ENCODE measurements at regions not wholly inside any gene's neighbourhood (a gene's known extent, or its start where the extent isn't known, plus 50 kb on each side); places are given as distances from the start of the nearest gene placed in this dataset.
A peak's percentile ranks its signal among the peaks of the same experiment; 100 is the strongest.

- no peak overlapping the region for H3K27ac Mint-ChIP-seq
- DNase-seq (ENCODE audit: low spot score) (peak; percentile 20), ATAC-seq (no peak)
- H3K4me1 Mint-ChIP-seq (ENCODE audit: low read depth in 2 of 2), result no peaks in the 10 kb centered on the region
- H3K36me3 Mint-ChIP-seq, result no peaks in the 10 kb centered on the region
- peaks cover 13 to 17% of the 10 kb centered on the region in 2 donors for H3K27me3 Mint-ChIP-seq
- no peaks in the 10 kb centered on the region for H3K9me3 Mint-ChIP-seq
- H3K4me3 Mint-ChIP-seq, result no peak overlapping the region
Measured at GRCh38 chr2:71846669-71847291, 300.9 kb downstream of the CYP26B1 start.

DNA sequence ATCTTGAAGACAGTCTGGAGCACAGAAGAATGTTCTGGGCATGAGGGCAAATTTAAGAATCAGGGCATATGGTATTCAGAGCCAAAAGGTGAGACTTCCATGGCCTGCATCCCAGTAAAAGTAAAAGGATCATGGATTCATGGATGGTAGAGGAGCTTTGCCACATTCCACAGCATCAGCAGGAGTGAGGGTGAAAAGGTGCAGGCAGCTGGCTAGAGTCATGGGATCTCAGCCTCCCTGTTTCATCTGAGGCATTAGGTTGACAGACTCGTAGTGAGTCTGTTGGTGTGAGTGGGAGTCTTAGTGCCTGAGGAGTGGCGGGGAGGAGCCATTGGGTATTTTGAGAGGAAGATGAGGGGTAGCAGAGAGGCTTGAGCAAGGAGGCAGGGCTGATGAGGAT lies 301.6 kb downstream of the CYP26B1 start:
- H3K27ac Mint-ChIP-seq, result no peak overlapping the region
- H3K4me1 Mint-ChIP-seq (ENCODE audit: low read depth in 2 of 2), result no peaks in the 10 kb centered on the region

DNA sequence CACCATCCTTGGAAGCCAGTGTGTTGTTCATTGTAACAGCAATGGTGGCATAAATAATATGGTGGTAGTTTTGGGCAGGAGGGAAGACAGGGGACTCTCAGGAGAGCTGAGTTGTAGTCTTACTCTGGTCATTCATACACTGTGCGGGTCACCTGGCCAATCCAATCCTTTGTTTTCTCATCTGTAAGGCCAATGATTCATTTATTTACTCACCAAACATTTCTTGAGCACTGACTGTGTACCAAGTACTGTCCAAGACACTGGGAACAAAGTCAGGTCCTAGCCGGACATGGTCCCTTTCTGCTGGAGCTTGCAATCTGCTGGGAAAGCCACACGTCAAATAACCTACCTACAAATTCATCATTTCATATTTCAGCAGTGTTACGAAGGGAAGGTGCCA lies 302.7 kb downstream of the CYP26B1 start:
- Mint-ChIP-seq H3K27me3 (peaks cover 13 to 24% of the 10 kb centered on the region in 2 donors), H3K36me3 (no peaks in the 10 kb centered on the region), H3K4me1 (ENCODE audit: low read depth in 2 of 2) (no peaks in the 10 kb centered on the region), H3K4me3 (no peak overlapping the region), H3K9me3 (no peaks in the 10 kb centered on the region), H3K27ac (no peak overlapping the region)
- peak; percentile 2 for DNase-seq (ENCODE audit: low spot score)
- ATAC-seq, result no peak

More for the DNA sequence above, 301.6 kb downstream of the CYP26B1 start:
- DNase-seq (ENCODE audit: low spot score), result no peak
- Mint-ChIP-seq H3K27me3 (peaks cover 17 to 19% of the 10 kb centered on the region in 2 donors), H3K9me3 (no peaks in the 10 kb centered on the region), H3K36me3 (no peaks in the 10 kb centered on the region), H3K4me3 (no peak overlapping the region)
- no peak for ATAC-seq

GRCh38 chr2:71843391-71843850 lies 304.2 kb downstream of the CYP26B1 start:
- H3K27me3 Mint-ChIP-seq, result peaks cover 10 to 25% of the 10 kb centered on the region in 2 donors
- no peak overlapping the region for H3K27ac Mint-ChIP-seq
- DNase-seq (ENCODE audit: low spot score) (peak; percentile 45), ATAC-seq (no peak)
- H3K4me1 Mint-ChIP-seq (ENCODE audit: low read depth in 2 of 2), result no peaks in the 10 kb centered on the region
- no peak overlapping the region for H3K4me3 Mint-ChIP-seq
- H3K36me3 Mint-ChIP-seq, result no peaks in the 10 kb centered on the region
- no peaks in the 10 kb centered on the region for H3K9me3 Mint-ChIP-seq

DNA sequence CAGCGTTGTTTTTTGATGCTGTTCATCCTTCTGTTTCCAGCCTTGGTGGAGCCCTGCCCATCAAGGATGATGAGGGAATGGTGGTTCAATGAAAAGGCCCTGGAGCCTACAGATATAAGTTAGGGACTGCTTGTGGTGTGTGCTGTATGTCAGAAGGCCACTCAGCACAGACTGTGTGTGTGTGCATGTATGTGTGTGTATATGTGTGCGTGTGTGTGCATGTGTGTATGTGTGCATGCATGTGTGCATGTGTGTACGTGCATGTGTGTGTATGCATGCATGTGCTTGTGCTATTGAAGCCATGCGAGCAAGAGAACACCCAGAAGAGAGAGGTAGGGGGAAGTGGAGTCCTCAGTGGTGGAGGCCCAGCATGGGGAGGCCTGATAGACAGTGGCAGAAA lies 304.9 kb downstream of the CYP26B1 start:
- peaks cover 10 to 25% of the 10 kb centered on the region in 2 donors for H3K27me3 Mint-ChIP-seq

DNA sequence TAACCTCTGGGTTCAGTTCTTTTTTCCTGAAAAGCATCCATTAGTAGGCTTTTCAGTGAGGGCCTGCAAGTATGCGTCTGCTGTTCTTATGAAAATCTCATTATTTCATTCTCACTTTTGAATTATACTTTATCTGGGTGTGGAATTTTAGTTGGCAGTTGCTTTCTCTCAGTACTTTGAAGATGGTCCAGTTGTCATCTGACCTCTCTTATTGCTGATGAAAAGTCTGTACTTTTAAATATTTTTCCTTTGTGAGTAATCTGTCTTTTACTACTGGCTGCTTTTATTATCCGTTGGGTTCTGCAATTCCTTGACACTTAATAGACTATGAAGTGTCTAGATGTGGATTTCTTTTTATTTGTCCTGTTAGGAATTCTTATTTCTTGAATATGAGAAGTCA lies 307.8 kb downstream of the CYP26B1 start:
- Mint-ChIP-seq H3K27me3 (peaks cover 10 to 18% of the 10 kb centered on the region in 2 donors), H3K27ac (no peak overlapping the region), H3K4me3 (no peak overlapping the region), H3K4me1 (ENCODE audit: low read depth in 2 of 2) (no peaks in the 10 kb centered on the region), H3K36me3 (no peaks in the 10 kb centered on the region), H3K9me3 (no peaks in the 10 kb centered on the region)
- ATAC-seq (no peak), DNase-seq (ENCODE audit: low spot score) (no peak)

More for the DNA sequence above, 304.9 kb downstream of the CYP26B1 start:
- H3K9me3 Mint-ChIP-seq, result no peaks in the 10 kb centered on the region
- H3K27ac Mint-ChIP-seq, result no peak overlapping the region
- no peaks in the 10 kb centered on the region for H3K36me3 Mint-ChIP-seq
- no peaks in the 10 kb centered on the region for H3K4me1 Mint-ChIP-seq (ENCODE audit: low read depth in 2 of 2)
- ATAC-seq (no peak), DNase-seq (ENCODE audit: low spot score) (no peak)
- H3K4me3 Mint-ChIP-seq, result no peak overlapping the region

DNA sequence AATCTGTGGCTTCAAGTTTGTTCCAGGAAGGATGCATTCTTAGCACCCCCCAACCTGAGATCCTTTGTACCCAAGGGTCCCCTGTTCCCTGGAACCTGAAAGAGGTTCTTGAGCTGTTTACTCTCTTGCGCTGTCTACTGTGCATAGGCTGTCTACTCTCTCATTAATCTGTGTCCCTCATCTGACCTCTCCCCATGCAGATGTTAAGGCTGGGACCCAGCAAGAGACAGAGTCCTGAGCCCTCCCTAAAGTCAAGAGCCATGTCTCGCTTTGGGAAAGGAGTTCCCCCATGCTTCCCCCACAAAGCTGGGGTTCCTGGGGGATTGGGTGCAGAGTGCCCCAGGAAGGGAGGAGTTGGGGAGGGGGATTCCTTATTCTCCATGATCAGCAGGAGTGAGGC lies 312.9 kb downstream of the CYP26B1 start:
- no peaks in the 10 kb centered on the region for H3K4me1 Mint-ChIP-seq (ENCODE audit: low read depth in 2 of 2)
- DNase-seq (ENCODE audit: low spot score), result no peak
- H3K4me3 Mint-ChIP-seq, result no peak overlapping the region
- no peak overlapping the region for H3K27ac Mint-ChIP-seq
- no peaks in the 10 kb centered on the region for H3K36me3 Mint-ChIP-seq
- no peaks in the 10 kb centered on the region for H3K9me3 Mint-ChIP-seq
- peaks cover 3 to 7% of the 10 kb centered on the region in 2 donors for H3K27me3 Mint-ChIP-seq
- no peak for ATAC-seq

DNA sequence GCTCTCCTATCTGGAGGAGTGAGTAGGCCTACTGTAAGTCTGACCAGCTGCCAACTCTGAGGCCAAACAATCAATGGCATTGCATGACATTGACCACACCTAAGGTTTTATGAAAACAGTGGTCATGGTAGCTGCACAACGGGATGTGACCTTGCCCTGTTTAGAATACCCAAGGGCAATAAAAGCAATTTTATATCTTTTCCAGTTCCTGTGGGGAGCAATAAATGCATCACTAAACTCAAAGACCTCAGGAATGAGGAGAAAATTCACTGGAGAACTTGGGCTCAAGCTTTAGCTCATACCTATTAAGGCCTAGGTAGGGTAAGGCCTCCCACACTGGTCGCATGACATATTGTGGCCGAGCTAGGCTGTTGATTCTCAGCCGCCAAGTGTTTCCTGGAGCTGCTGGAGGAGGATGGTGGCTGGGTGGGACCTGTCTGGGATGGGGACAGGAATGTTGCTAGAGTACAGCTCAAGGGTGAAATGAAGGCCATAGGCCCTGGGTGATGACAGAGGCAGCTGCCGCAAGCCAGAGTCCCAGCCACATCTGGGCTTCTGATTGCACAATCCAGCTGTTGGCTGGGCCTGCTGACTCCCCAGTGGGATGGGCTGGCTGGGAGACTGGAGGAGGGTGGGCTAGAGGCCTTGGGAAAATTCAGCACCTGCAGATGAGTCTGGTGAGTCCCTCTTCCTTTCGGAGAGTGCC lies 313.7 kb downstream of the CYP26B1 start:
- no peaks in the 10 kb centered on the region for H3K4me1 Mint-ChIP-seq (ENCODE audit: low read depth in 2 of 2)
- H3K4me3 Mint-ChIP-seq, result no peak overlapping the region
- ATAC-seq, result peak in 1 of 2 donors; percentile 9

DNA sequence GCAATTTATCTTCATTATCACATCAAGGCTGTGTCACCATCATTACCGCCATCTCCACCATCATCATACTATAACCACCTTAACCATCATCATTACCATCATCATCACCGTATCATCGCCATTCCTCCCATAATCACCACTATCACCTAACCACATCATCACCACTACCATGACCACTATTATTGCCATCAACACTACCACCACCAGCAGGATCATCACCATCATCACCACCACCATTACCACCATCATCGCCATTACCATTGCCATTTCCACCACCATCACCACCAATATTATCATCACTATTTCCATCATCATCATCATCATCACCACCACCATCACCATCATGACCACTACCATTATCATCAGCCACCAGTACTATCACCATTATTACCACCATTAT lies 314.4 kb downstream of the CYP26B1 start:
- no peak overlapping the region for H3K4me3 Mint-ChIP-seq
- no peaks in the 10 kb centered on the region for H3K36me3 Mint-ChIP-seq
- H3K4me1 Mint-ChIP-seq (ENCODE audit: low read depth in 2 of 2), result no peaks in the 10 kb centered on the region
- peaks cover 3 to 16% of the 10 kb centered on the region in 2 donors for H3K27me3 Mint-ChIP-seq
- ATAC-seq, result no peak
- H3K27ac Mint-ChIP-seq, result no peak overlapping the region
- H3K9me3 Mint-ChIP-seq, result no peaks in the 10 kb centered on the region
- DNase-seq (ENCODE audit: low spot score), result no peak

More for the DNA sequence above, 313.7 kb downstream of the CYP26B1 start:
- Mint-ChIP-seq H3K36me3 (no peaks in the 10 kb centered on the region), H3K9me3 (no peaks in the 10 kb centered on the region), H3K27me3 (peaks cover 3 to 9% of the 10 kb centered on the region in 2 donors), H3K27ac (no peak overlapping the region)
- no peak for DNase-seq (ENCODE audit: low spot score)

GRCh38 chr2:71832844-71833243 lies 314.8 kb downstream of the CYP26B1 start:
- Mint-ChIP-seq H3K9me3 (no peaks in the 10 kb centered on the region), H3K4me3 (no peak overlapping the region), H3K36me3 (no peaks in the 10 kb centered on the region), H3K27me3 (peaks cover 3 to 16% of the 10 kb centered on the region in 2 donors), H3K4me1 (ENCODE audit: low read depth in 2 of 2) (no peaks in the 10 kb centered on the region), H3K27ac (no peak overlapping the region)
- ATAC-seq (no peak), DNase-seq (ENCODE audit: low spot score) (no peak)

DNA sequence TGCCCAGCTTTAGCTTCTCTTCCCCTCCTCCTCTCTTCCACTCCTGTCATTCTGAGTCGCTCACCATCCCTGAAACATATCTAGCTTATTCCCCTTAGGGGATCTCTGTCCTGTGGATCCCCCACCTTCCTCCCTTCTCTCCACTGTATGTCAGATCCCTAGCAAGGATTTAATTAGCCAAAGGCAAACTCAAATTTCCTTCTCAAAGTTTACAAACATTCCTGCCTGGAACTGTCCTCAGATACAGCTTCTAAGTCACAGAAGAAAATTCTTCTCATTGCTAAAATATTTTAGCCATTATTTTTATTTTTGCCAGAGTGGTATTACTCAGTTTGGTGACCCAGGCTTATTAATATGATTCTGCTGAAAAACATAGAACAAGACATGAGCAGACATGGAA lies 315.3 kb downstream of the CYP26B1 start:
- H3K36me3 Mint-ChIP-seq, result no peaks in the 10 kb centered on the region
- H3K27ac Mint-ChIP-seq, result no peak overlapping the region
- no peaks in the 10 kb centered on the region for H3K9me3 Mint-ChIP-seq
- no peak for ATAC-seq
- peaks cover 3 to 16% of the 10 kb centered on the region in 2 donors for H3K27me3 Mint-ChIP-seq
- H3K4me1 Mint-ChIP-seq (ENCODE audit: low read depth in 2 of 2), result no peaks in the 10 kb centered on the region
- DNase-seq (ENCODE audit: low spot score), result no peak
- H3K4me3 Mint-ChIP-seq, result no peak overlapping the region

DNA sequence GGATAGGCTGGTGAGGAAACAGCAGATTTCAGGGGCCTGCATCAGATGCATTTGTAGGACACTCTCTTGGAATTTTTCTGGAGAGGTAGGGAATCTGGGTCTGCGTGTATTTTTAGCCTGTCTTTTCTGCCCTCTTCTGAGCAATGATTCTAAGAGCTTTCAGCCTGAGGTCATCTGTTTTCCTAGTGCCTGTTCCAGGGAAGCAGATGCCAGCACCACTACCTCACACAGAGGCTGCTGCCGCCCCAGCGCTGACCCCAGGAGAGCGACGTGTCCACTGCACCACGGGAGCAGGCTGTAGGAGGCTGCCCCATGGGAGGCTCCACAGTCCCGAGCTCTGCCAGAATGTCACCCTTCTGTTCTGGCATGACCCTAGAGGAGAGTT lies 316.5 kb downstream of the CYP26B1 start:
- H3K27ac Mint-ChIP-seq, result no peak overlapping the region
- H3K36me3 Mint-ChIP-seq, result no peaks in the 10 kb centered on the region
- peak in 1 of 2 donors; percentile 55 for ATAC-seq
- DNase-seq (ENCODE audit: low spot score), result no peak
- H3K27me3 Mint-ChIP-seq, result peaks cover 3 to 16% of the 10 kb centered on the region in 2 donors
- no peak overlapping the region for H3K4me3 Mint-ChIP-seq
- no peaks in the 10 kb centered on the region for H3K4me1 Mint-ChIP-seq (ENCODE audit: low read depth in 2 of 2)
- no peaks in the 10 kb centered on the region for H3K9me3 Mint-ChIP-seq

- no peak for ATAC-seq
Measured at GRCh38 chr2:71830497-71831192, 317.0 kb downstream of the CYP26B1 start.

GRCh38 chr2:71829008-71829407 lies 318.7 kb downstream of the CYP26B1 start:
- Mint-ChIP-seq H3K27ac (no peak overlapping the region), H3K4me1 (ENCODE audit: low read depth in 2 of 2) (no peaks in the 10 kb centered on the region), H3K9me3 (no peaks in the 10 kb centered on the region), H3K36me3 (no peaks in the 10 kb centered on the region), H3K4me3 (no peak overlapping the region), H3K27me3 (peaks cover 6 to 30% of the 10 kb centered on the region in 2 donors)
- no peak for ATAC-seq
- DNase-seq (ENCODE audit: low spot score), result no peak

More at GRCh38 chr2:71830497-71831192, 317.0 kb downstream of the CYP26B1 start:
- no peak overlapping the region for H3K27ac Mint-ChIP-seq
- H3K9me3 Mint-ChIP-seq, result no peaks in the 10 kb centered on the region
- H3K4me1 Mint-ChIP-seq (ENCODE audit: low read depth in 2 of 2), result no peaks in the 10 kb centered on the region
- DNase-seq (ENCODE audit: low spot score), result no peak
- H3K36me3 Mint-ChIP-seq, result no peaks in the 10 kb centered on the region
- peaks cover 3 to 16% of the 10 kb centered on the region in 2 donors for H3K27me3 Mint-ChIP-seq
- no peak overlapping the region for H3K4me3 Mint-ChIP-seq

Measured in natural killer cell treated with Interleukin-12 subunit alpha and Interleukin-12 subunit beta and Interleukin-15 and Interleukin-18, amount 100 ng/mL, for 72 hours (primary cell).